ENCODE measurements at regions not wholly inside any gene's neighbourhood (a gene's known extent, or its start where the extent isn't known, plus 50 kb on each side); places are given as distances from the start of the nearest gene placed in this dataset.
"Not testable (repeated sequence)": the region's sequence is repeated elsewhere in the genome, so short reads cannot be mapped to it uniquely, and the experiment has no call there.

- DNase-seq (ENCODE audit: low read depth) = not testable (repeated sequence)
Observed at GRCh38 chr3:195634426-195635261, 50.9 kb upstream of the APOD start.
